ENCODE measurements at regions not wholly inside any gene's neighbourhood (a gene's known extent, or its start where the extent isn't known, plus 50 kb on each side); places are given as distances from the start of the nearest gene placed in this dataset.

DNA sequence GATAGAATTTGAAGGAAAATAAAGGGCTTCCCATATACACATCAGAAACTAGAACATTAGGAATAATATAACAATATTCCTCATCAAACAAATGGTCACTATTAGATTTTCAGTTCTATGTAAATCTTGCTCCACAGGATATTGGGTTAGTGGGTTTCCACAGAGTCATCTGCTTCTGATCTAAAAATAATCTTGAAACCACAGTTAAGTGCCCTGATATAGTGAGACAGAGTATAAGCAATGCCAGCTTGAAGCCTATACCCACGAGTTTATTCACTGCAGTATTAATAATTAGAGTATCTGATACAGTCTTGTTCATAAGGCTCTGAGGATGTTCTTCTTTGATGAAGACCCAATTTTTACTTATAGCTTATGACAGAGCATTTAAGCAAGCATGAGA is 74.5 kb upstream of the ATF7IP start:
- H3K79me2 ChIP-seq = no peaks in the 10 kb centered on the region
- H3K9ac ChIP-seq = no peak overlapping the region
- no peak for TF ChIP-seq CTCF (IDR thresholded peaks at IDR 0.05)
- H3K27me3 ChIP-seq (ENCODE audit: control insufficient read depth, insufficient read depth, low read length) = no peaks in the 10 kb centered on the region
- no peak overlapping the region for H3K4me2 ChIP-seq (ENCODE audit: low read length)
- no peak overlapping the region for H2AFZ ChIP-seq
- no peak overlapping the region for H3K27ac ChIP-seq
- H3K36me3 ChIP-seq (ENCODE audit: control insufficient read depth, insufficient read depth, low read length) = no peaks in the 10 kb centered on the region
- H3K9me3 ChIP-seq (ENCODE audit: control insufficient read depth, low read length) = no peaks in the 10 kb centered on the region
- no peak overlapping the region for H3K4me3 ChIP-seq (ENCODE audit: low read depth, low read length)
- H3K4me1 ChIP-seq = no peaks in the 10 kb centered on the region

DNA sequence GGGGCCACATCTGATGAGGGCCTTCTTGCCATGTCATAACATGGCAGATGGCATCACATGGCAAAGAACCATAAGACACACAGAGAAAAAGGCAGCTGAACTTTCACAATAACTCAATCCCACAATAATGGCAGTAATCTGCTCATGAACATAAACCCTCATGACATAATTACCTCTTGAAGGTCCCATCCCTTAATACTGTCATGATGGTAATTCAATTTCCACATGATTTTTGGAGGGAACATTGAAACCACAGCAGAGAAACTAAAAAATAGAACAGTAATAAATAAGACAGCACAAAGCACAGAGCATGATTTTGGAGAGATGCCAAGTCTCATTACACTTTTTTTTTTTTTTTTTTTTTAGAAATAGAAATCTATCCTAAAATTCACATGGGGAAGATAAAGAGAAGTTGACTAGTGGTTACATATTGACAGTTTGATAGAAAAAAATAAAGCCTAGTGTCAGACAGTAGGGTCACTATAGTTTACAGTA is 61.8 kb upstream of the ATF7IP start:
- no peak for TF ChIP-seq CTCF (IDR thresholded peaks at IDR 0.05)

GRCh38 chr12:14307004-14307403 is 58.5 kb upstream of the ATF7IP start:
- Histone ChIP-seq H3K4me2 (ENCODE audit: low read length) (no peak overlapping the region), H3K4me1 (no peaks in the 10 kb centered on the region), H3K27ac (no peak overlapping the region), H3K4me3 (ENCODE audit: low read depth, low read length) (no peak overlapping the region), H3K9ac (no peak overlapping the region), H3K27me3 (ENCODE audit: control insufficient read depth, insufficient read depth, low read length) (no peaks in the 10 kb centered on the region), H3K9me3 (ENCODE audit: control insufficient read depth, low read length) (no peaks in the 10 kb centered on the region), H3K36me3 (ENCODE audit: control insufficient read depth, insufficient read depth, low read length) (no peaks in the 10 kb centered on the region), H3K79me2 (no peaks in the 10 kb centered on the region), H2AFZ (peak overlapping the region; percentile 1)
- no peak for TF ChIP-seq CTCF (IDR thresholded peaks at IDR 0.05)

More for the DNA sequence above, 61.8 kb upstream of the ATF7IP start:
- Histone ChIP-seq H3K4me2 (ENCODE audit: low read length) (no peak overlapping the region), H3K27ac (no peak overlapping the region), H3K9me3 (ENCODE audit: control insufficient read depth, low read length) (no peaks in the 10 kb centered on the region), H3K4me1 (no peaks in the 10 kb centered on the region), H3K9ac (no peak overlapping the region), H2AFZ (no peak overlapping the region), H3K36me3 (ENCODE audit: control insufficient read depth, insufficient read depth, low read length) (no peaks in the 10 kb centered on the region), H3K27me3 (ENCODE audit: control insufficient read depth, insufficient read depth, low read length) (no peaks in the 10 kb centered on the region), H3K4me3 (ENCODE audit: low read depth, low read length) (no peak overlapping the region), H3K79me2 (no peaks in the 10 kb centered on the region)

- Histone ChIP-seq H3K9me3 (ENCODE audit: control insufficient read depth, low read length) (no peaks in the 10 kb centered on the region), H3K27me3 (ENCODE audit: control insufficient read depth, insufficient read depth, low read length) (no peaks in the 10 kb centered on the region), H3K4me3 (ENCODE audit: low read depth, low read length) (no peak overlapping the region), H3K9ac (no peak overlapping the region), H2AFZ (no peak overlapping the region), H3K27ac (no peak overlapping the region), H3K4me1 (no peaks in the 10 kb centered on the region), H3K36me3 (ENCODE audit: control insufficient read depth, insufficient read depth, low read length) (no peaks in the 10 kb centered on the region), H3K4me2 (ENCODE audit: low read length) (no peak overlapping the region), H3K79me2 (no peaks in the 10 kb centered on the region)
- no peak for TF ChIP-seq CTCF (IDR thresholded peaks at IDR 0.05)
Measured at GRCh38 chr12:14308516-14308915, 57.0 kb upstream of the ATF7IP start.

- no peak overlapping the region for H3K27ac ChIP-seq
- no peak overlapping the region for H2AFZ ChIP-seq
- no peak overlapping the region for H3K4me2 ChIP-seq (ENCODE audit: low read length)
- H3K79me2 ChIP-seq = no peaks in the 10 kb centered on the region
- no peak overlapping the region for H3K9ac ChIP-seq
- H3K9me3 ChIP-seq (ENCODE audit: control insufficient read depth, low read length) = no peaks in the 10 kb centered on the region
- TF ChIP-seq CTCF (IDR thresholded peaks at IDR 0.05) = no peak
- no peak overlapping the region for H3K4me3 ChIP-seq (ENCODE audit: low read depth, low read length)
- H3K36me3 ChIP-seq (ENCODE audit: control insufficient read depth, insufficient read depth, low read length) = no peaks in the 10 kb centered on the region
- H3K27me3 ChIP-seq (ENCODE audit: control insufficient read depth, insufficient read depth, low read length) = no peaks in the 10 kb centered on the region
- no peaks in the 10 kb centered on the region for H3K4me1 ChIP-seq
Measured at GRCh38 chr12:14310866-14311265, 54.6 kb upstream of the ATF7IP start.
